ENCODE measurements at regions not wholly inside any gene's neighbourhood (a gene's known extent, or its start where the extent isn't known, plus 50 kb on each side); places are given as distances from the start of the nearest gene placed in this dataset.

GRCh38 chr6:232982-233640 lies 59.2 kb upstream of the DUSP22 start:
- no peak overlapping the region for H3K4me3 ChIP-seq (replicated peaks; ENCODE audit: insufficient read depth, low read length)
- H3K27me3 ChIP-seq (ENCODE audit: insufficient read depth, poor library complexity, severe bottlenecking) = no peaks in the 10 kb centered on the region
- DNase-seq (ENCODE audit: low read depth in 1 of 2, low spot score in 1 of 2) = no peak
- TF ChIP-seq REST (IDR thresholded peaks at IDR 0.05; ENCODE audit: insufficient replicate concordance, low read depth) (no peak), SPI1 (IDR thresholded peaks at IDR 0.05; ENCODE audit: borderline replicate concordance, low read depth) (peak; percentile 46), CTCF (IDR thresholded peaks at IDR 0.05; ENCODE audit: insufficient read depth, low read length) (no peak), GABPA (IDR thresholded peaks at IDR 0.05; ENCODE audit: low read depth) (no peak), POLR2AphosphoS5 (IDR thresholded peaks at IDR 0.05; ENCODE audit: low read depth) (no peak)
- H3K27ac ChIP-seq (replicated peaks) = no peak overlapping the region

GRCh38 chr6:234706-235372 lies 57.4 kb upstream of the DUSP22 start:
- H3K27me3 ChIP-seq (ENCODE audit: insufficient read depth, poor library complexity, severe bottlenecking) = peaks cover 3% of the 10 kb centered on the region
- no peak for TF ChIP-seq REST (IDR thresholded peaks at IDR 0.05; ENCODE audit: insufficient replicate concordance, low read depth)
- no peak for TF ChIP-seq SPI1 (IDR thresholded peaks at IDR 0.05; ENCODE audit: borderline replicate concordance, low read depth)
- TF ChIP-seq GABPA (IDR thresholded peaks at IDR 0.05; ENCODE audit: low read depth) = no peak
- no peak for TF ChIP-seq POLR2AphosphoS5 (IDR thresholded peaks at IDR 0.05; ENCODE audit: low read depth)
- no peak for TF ChIP-seq CTCF (IDR thresholded peaks at IDR 0.05; ENCODE audit: insufficient read depth, low read length)
- H3K4me3 ChIP-seq (replicated peaks; ENCODE audit: insufficient read depth, low read length) = no peak overlapping the region
- no peak for DNase-seq (ENCODE audit: low read depth in 1 of 2, low spot score in 1 of 2)
- H3K27ac ChIP-seq (replicated peaks) = no peak overlapping the region

- no peak for DNase-seq (ENCODE audit: low read depth in 1 of 2, low spot score in 1 of 2)
- no peak for TF ChIP-seq POLR2AphosphoS5 (IDR thresholded peaks at IDR 0.05; ENCODE audit: low read depth)
- no peak for TF ChIP-seq REST (IDR thresholded peaks at IDR 0.05; ENCODE audit: insufficient replicate concordance, low read depth)
- TF ChIP-seq GABPA (IDR thresholded peaks at IDR 0.05; ENCODE audit: low read depth) = no peak
- no peak for TF ChIP-seq CTCF (IDR thresholded peaks at IDR 0.05; ENCODE audit: insufficient read depth, low read length)
- TF ChIP-seq SPI1 (IDR thresholded peaks at IDR 0.05; ENCODE audit: borderline replicate concordance, low read depth) = no peak
- Histone ChIP-seq H3K4me3 (replicated peaks; ENCODE audit: insufficient read depth, low read length) (no peak overlapping the region), H3K27ac (replicated peaks) (no peak overlapping the region), H3K27me3 (ENCODE audit: insufficient read depth, poor library complexity, severe bottlenecking) (peaks cover 3% of the 10 kb centered on the region)
Observed at GRCh38 chr6:235763-236360, 56.4 kb upstream of the DUSP22 start.
